ENCODE measurements at regions not wholly inside any gene's neighbourhood (a gene's known extent, or its start where the extent isn't known, plus 50 kb on each side); places are given as distances from the start of the nearest gene placed in this dataset.

- TF ChIP-seq PRDM15 (CRISPR knock-in tag; IDR thresholded peaks at IDR 0.05) (no peak), EED (IDR thresholded peaks at IDR 0.05; ENCODE audit: low read depth) (no peak), PML (IDR thresholded peaks at IDR 0.05; ENCODE audit: low read length) (no peak), ATF3 (IDR thresholded peaks at IDR 0.05; ENCODE audit: borderline replicate concordance, extremely low read depth, low read depth, low read length) (no peak), RAD21 (IDR thresholded peaks at IDR 0.05; ENCODE audit: insufficient read depth, low read depth, low read length) (no peak), ZNF217 (IDR thresholded peaks at IDR 0.05) (no peak), ZNF384 (IDR thresholded peaks at IDR 0.05; ENCODE audit: borderline replicate concordance, low read depth, low read length) (no peak), MEF2A (IDR thresholded peaks at IDR 0.05; ENCODE audit: insufficient read depth, low read depth, low read length) (no peak), BRCA1 (IDR thresholded peaks at IDR 0.05; ENCODE audit: low read depth, low read length) (no peak), MEF2B (IDR thresholded peaks at IDR 0.05; ENCODE audit: partially characterized antibody, poor library complexity, severe bottlenecking) (no peak), YBX1 (IDR thresholded peaks at IDR 0.05) (no peak)
These were observed 51.3 kb upstream of the HMGXB4 start (continued) for GRCh38 chr22:35205961-35206360.
